ENCODE measurements at regions not wholly inside any gene's neighbourhood (a gene's known extent, or its start where the extent isn't known, plus 50 kb on each side); places are given as distances from the start of the nearest gene placed in this dataset.
A peak's percentile ranks its signal among the peaks of the same experiment; 100 is the strongest.

DNA sequence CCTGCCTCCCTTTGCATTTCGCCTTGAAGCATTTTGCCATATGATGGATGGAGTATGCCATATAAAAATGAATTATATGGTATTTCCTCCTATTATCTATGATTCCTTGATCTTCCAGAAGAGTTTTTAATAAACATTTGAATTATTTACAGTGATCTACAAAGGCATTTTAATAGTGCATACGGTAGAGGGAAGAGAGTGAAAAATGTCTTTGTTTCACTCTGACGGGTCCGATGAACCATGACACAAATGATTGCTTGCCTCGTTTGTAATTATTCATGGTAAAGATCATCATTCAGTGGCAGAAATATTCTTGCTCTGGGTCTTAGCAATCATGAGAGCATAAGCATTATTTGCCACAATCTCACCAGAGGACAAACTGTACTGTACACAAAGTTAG, 1010.9 kb downstream of the NTRK3 start:
- DNase-seq (ENCODE audit: low read depth): no peak

DNA sequence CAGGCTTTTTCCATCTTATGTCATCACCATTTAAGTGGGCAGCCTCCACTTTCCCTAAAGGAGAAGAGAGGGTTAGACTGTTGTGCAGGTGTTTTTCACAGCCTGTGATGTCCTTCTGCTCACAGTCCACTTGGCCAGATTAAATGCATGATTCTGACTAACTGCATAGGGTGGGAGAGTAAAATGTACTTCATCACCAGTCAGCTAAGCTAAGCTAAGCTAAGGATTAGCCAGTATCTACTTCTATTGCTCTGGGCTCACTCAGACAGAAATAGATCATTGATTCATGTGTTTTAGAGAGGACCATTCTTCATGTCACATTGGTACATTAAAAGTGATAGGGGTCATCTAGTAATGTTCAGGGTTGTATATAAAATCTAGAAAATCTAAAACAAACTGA, 1013.1 kb downstream of the NTRK3 start:
- no peak for DNase-seq (ENCODE audit: low read depth)

DNA sequence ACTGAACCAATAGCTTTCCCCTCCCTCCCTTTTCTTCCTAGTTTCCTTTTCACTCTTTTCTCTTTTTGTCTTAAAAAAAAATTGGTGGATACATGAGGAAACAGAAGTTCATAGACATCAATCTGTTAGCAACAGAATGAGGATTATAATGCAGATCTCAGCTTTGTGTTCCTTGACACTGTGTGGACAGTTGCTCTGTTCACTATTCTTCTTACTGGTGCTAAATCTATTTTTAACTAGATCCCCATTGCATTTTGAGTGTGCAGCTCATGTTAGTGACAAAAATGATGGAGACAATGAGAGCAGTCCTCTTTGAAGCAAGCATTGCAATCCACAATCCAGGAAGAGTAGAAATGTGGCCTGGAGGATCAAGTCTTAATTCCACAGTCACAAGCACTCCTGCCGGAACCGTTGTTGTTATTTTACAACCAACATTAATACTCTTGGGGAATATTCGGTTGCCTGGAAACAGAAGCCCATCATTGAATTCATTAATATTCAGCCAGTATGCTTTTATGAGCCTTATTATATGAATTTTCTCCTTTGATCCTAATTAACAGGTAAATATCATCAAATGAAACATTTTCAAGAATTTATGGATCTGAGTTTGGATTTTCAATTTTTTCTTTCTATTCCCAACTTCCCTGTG, 1016.8 kb downstream of the NTRK3 start:
- DNase-seq (ENCODE audit: low read depth): no peak

DNA sequence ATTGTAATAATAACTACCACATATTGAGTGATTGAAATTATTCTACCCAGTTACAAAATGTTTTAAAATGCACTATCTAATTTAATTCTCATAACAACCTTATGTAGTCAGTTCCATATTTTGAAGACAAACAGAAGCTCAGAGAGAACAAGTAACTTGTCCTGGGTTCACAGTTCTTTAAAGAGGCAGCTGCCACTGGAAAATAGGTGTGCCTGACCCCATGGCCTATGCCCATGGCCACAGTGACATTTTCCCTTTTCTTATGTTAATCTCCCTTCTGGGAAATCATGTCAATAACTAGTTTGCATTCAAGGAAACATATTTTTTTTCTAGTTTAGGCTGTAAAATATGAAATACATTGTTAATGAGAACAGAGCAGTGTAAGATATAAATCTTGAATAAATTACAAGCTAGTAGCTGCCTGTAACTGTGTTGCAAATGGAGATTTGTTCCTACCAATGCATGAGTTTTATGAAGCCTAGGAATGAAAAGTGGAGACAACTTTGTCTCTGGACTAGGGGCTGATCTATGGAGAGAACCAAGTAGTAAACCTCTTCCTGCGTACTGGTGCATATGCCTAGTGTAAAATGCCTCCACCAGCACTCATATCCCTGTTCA, 1018.0 kb downstream of the NTRK3 start:
- DNase-seq (ENCODE audit: low read depth): no peak

DNA sequence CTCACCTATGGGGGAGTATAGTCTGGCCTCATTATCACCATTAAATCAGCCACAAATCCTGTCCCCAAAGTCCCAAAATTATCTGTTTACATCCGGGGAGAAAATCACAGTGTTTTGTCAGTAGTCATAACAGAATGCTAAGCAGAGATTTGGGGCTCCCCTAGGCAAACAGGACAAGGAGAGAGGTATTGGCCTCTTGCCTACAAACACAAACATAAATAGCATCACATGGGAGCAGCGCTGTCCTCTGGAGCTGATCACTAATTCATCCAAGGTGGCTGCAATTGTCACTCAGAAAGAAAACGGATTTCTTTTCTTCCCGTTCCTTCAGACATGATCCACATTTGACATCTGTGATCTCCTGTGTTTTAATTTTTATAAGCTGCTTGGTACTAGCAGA, 1028.1 kb downstream of the NTRK3 start:
- no peak for DNase-seq (ENCODE audit: low read depth)

DNA sequence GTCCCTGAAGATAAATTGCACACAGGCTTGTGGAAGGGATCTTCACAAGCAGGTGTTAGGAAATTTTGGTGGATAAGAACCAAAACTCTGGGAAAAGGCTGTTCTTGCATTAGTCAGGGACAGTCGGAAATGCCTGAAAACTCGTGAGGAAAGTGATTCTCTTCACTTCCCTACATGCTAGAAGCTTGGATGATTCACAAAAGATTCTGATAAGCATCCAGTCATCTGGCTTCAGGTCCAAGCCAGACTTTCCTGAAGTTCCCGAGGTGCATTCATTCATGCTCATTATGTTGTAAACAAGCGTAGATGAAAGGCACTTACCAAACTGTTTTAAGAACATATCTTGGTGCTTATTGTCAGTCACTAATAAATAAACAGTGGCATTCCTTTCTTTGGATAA, 1028.7 kb downstream of the NTRK3 start:
- no peak for DNase-seq (ENCODE audit: low read depth)

DNA sequence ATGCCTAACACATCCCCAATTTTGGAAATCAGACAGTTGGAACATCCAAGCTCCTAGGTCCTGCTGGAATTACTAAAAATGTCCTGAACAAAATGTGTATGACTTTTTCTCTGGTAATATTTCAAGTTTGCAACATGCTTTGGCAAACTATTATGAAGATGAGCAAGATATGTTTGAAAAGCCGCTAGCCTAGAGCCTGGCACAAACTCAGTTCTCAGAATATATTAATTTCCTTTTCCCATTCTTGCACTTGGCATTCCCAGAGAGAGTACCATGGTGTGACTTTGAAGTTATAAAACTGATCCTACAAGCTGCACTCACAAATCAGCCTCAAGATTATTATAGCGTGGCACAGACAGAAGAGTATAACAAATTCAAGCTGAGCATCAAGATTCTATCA, 1031.1 kb downstream of the NTRK3 start:
- DNase-seq (ENCODE audit: low read depth): no peak

DNA sequence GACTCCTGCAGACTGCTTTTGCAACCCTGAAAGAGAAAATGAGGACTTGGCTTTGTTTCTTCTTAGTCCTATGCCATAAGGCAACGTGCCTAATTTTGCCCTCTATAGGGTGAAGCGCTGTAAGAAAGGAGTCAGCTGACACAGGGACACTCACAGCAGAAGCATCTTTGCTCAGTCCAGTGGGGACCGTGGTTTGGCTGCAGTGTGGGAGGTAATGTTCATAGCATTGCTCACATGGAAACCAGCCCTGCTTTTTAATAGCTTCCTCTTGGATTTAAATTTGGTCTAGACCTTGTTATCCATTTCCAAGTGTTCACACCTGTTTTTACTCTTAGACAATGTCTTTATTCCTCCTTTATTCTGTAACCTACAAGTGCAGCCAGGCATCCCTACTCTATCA, 1032.1 kb downstream of the NTRK3 start:
- DNase-seq (ENCODE audit: low read depth): no peak

DNA sequence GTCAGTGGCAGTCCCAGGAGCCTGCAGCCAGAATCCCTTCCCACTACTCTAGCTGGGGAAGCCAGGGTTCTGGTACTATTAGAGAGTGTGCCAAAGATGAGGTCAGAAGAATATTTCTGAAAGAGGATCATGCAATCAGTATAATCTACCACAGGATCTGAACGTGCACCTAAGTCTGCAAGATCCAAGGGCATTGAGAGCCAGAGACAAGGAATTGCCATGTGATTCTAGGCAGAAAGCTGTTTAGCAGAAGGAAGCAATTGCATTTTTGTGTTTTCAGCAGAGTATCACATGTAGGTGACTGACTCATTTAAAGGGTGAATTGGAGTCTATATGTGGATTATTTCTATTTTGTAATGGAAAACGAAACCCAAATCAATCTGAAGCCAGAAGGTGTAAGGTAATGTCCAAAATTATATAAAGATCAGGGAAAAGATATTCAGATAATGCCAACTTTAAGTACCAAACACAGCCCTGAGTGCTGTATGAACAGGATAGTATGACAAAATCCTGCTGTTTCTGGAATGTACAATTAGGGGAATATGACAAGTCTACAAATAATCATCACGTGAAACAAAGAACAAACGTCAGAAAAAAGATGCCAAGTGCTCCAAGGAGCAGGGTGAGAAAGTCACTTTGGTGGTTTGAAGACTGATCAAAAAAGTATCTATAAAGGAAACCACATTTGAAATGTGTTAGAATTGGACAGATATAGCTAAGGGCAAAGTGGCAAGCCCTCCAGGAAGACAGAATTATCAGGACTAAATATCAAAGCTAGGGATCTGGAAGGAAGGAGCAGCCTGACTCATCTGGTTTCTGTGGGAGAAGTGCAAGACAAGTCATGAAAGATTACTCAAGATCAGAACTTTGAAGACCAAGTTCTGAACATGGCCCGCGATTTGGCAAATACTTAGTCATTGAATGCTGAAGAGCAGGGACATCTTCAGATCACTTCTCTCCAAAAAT, 1036.6 kb downstream of the NTRK3 start:
- DNase-seq (ENCODE audit: low read depth): peak; percentile 32

DNA sequence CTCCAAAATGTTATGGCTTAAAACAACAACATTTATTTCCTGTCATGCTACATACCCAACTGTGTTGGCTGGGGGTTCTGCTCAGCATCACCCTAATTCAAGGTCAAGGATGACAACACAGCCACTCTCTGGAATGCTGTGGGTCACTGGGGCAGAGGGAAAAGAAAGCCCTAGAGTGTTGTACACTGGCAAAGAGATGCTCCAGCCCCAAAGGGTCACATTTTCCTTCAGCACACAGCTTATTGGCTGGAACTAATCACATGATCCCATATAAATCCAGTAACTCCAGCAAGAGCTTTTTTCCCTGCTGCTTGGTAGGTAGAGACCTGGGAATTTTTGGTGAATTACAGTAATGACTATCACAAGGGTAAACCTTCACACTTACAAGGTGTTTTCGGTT, 1041.4 kb downstream of the NTRK3 start:
- no peak for DNase-seq (ENCODE audit: low read depth)

DNA sequence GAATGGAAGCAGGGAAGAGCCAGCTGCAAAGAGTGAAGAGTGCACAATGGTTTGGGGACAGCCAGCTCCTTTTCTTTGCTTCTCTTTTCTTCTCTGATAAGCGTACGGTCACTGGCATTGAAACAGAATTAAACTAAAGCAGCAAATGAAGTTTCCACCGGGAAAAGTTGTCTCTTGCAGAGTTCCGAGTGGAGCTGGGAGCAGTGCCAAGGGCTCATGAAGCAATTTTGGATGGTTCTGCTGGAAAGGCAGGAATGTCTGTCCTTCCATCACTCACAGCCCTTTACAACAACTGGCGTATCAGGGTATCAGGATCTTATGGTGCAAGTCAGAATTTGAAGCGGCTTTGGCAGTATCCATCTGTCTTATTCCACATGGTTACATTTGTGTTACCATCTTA, 1042.9 kb downstream of the NTRK3 start:
- no peak for DNase-seq (ENCODE audit: low read depth)

DNA sequence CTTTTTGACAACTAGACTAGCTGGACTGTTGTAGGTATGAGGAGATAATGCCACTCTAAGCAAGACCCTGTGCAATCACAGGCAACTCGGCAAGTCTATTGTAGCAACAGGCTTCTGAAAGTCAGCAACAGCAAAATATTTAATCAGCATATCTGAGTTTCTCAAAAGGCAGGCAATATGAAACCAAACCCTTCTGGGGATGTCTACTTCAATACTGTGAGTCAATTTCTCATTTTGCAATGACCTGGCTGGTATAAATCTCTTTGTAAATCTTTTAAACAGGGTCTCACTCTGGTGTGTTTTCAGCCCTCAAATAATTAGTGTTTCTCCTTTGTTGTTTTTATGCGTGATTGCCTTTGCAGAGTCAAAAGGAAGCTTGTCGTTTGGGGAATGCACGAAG, 1044.5 kb downstream of the NTRK3 start:
- no peak for DNase-seq (ENCODE audit: low read depth)

DNA sequence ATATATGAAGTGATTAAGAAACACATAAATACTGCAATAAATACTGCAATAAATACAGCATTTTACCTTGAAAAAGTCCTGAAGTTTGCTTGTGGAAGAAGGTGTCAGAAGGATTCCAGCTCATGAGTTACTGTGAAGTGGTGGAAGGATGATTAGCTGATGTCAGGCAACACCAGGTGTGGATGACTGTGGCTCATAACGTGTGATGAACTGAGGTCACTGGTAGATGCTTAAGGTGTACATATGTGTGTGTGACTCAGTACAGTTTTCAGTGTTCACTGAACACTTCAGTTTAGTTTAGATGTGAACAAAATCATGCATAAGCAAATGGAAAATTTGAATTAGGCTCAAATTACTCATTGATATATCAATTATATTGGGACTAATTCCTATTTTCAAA, 1045.0 kb downstream of the NTRK3 start:
- no peak for DNase-seq (ENCODE audit: low read depth)

DNA sequence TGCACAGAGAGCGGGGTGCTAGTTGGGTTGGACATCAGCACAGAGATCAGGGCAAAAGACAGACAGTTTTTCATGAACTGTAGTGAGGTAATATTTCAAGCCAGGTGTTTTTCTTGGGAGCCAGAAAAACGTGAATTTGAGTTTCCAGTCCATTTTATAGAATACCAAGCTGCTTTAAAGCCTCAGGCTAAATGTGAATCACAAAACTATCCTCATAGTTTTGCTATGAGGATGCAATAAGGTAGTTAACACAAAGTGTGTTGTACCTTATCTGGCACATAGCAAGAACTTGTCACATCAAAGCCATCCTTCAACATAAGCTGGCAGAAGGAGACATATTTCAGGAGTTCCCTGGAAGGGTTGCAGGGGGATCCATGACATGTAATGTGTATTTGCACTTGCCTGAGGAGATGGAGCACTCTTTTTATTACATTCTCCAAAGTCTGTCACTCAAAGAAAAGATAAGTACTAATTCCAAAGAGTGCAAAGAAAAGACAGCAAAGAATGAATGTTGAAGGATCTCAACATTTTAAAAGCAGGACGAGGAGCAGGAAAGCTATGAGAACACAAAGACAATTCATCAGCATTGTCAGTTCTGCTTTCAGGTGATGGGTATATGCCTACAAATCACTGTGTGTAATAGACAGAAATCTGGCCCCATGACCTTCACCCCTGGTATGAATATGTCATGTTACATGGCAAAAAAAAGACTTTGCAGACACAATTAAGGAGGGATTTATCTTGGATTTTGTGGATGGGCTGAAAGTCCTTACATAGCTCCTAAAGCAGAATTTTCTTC, 1046.4 kb downstream of the NTRK3 start:
- no peak for DNase-seq (ENCODE audit: low read depth)

DNA sequence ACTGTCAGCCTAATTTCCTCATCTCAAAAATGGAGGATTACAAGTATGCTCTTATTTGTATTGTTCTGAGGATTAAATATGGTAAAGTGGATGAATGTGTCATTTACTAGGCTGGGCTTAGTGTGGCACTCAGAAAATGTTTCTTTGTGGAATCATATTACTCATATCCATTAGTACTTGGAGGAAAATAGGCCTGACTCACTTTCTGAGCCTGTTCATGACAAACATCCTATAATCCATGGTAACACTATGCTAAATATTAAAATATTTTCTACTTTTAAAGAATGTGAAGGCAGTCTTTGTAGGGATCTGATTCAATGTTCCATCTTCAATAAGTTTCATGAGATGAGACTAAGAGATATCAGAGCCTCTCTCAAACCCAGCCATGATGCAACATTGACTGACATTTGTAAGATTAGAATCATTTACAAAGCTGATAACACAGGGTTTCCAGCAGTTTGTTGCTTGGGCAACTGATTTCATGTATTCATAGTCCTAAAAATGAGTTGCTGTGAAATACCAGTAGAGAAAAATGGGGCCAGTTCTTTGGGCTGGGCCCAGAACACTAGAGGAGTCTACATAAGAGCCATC, 1048.5 kb downstream of the NTRK3 start:
- peak; percentile 34 for DNase-seq (ENCODE audit: low read depth)

DNA sequence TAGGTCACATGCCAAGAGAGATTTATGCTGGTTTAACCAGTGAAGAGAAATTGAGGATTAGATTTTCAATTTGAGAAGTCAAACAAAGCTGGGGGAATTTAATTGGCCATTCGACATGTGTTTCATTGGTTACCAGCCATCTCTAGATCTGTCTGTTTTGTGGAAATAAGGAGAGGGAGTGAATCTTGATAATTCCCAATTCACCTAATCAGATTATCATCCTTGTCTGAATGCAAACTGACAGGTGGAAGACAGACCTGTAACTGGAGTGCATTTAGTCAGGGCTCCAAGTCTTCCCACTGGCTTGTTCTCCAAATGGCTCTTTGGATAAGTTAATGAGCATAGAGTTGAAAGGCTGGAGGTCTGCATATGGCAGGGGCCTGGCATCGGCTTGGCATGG, 1049.3 kb downstream of the NTRK3 start:
- DNase-seq (ENCODE audit: low read depth): no peak

DNA sequence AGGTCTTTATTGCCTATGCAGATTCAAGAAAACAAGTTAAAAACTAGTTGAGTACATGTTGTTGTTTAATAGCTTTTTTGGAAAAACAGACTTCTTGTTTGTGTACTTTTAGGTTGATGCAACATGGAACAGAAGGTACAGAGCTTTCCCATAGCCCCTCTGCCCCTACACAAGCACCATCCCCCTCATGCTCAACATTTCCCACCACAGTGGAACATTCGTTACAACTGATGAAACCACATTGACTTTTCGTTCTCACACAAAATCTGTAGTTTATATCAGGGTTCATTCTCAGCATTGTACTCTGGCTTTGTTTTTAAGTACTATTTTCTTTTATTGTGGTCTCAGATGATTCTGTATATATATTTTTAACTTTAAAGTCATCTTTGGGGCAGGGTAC, 1054.6 kb downstream of the NTRK3 start:
- no peak for DNase-seq (ENCODE audit: low read depth)

DNA sequence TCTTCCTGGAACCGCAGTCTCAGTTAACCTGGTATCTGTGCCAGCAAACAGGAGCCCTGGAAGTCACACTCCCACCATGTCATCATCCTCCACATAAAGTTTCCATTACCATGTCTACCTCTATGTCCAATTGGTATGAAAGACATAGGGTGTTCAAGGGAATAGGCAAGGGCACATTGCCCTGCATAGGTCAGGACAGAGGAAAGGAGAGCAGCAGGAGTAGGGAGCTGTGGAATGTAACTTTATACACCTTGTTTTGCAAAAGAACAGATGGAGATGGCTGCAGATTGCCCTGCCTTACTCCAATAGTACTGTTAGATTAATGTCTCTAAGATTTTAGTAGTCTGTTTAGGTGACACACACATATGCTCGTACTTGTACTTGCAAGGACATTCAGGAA, 1056.4 kb downstream of the NTRK3 start:
- DNase-seq (ENCODE audit: low read depth): no peak

DNA sequence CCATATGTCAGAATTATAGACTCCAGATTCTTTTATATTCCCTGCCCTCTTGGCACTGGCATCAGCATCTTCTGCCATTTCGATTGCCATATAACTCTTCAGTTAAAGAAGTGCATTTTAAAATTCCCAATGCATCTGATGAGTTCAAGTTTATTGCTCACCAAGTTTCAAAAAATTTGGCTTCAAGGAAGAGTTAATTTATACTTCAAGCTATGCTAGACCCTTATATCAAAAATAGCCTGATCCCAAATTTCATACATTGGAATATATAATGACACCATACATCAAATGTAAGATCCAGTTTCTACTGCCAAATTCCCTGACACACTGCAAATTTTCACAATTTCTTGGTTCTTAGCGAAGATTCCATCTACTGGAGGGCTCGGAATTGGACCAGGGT, 1058.6 kb downstream of the NTRK3 start:
- no peak for DNase-seq (ENCODE audit: low read depth)

DNA sequence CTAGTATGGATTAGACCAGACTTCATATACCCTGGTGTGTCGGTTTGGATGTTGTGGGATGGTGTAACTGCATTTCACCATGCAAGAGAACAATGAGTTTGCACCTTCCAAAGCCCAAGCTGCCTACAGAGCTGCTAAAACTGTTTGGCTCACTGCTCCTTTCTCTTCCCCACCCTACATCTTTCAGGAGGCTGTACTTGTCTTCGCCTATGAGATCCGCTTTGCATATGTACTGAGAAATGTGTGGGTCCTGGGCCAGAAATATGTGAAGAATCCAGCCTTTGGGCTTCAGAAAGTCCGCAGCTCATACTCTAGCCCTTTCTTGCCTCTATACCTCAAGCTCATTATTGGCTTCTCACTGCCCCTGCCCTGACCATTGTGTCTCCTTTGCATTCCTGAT, 1060.0 kb downstream of the NTRK3 start:
- DNase-seq (ENCODE audit: low read depth): no peak

DNA sequence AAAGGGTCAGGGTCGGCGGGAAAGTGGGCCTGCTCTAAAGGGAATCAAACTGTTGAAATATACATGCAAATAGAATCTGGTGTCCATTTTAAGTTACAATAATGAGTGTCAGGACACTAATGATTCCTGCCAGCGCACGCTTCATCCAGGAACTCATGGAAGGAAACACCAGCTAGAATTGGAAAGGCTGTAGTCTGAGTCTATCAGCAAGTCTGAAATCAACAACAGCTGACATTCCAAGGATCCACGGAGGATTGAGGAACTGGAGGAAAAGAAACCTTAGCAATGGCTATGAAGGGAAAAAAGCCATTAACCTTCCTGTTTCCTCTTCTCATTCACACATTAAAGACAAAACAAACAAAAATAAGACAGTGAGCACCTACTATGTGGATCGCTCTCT, 1063.1 kb downstream of the NTRK3 start:
- no peak for DNase-seq (ENCODE audit: low read depth)

DNA sequence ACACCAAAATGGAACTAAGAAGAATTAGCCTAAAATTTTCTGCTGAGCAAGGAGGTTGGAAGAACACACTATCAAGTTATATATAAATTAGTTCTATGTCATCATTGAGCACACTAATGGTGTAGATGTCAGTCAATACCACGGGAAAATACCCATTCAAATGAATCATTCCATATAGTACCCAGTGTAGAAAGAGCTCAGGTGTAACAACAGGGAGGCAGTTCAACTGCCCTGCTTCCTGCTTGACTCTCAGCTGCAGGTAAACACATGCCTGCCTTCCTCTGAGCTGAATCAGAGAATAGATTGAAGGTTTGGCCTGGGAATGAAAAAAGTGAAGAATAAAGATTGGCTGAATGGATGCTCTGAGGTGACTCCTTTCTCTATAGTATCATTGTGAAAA, 1088.0 kb downstream of the AGBL1 start:
- no peak for DNase-seq (ENCODE audit: low read depth)

Measured in GM04504 (cell line).